SJSA1 (cell line): ENCODE measurements at regions not wholly inside any gene's neighbourhood (a gene's known extent, or its start where the extent isn't known, plus 50 kb on each side); places are given as distances from the start of the nearest gene placed in this dataset.

ENCODE experiments used
- DNase-seq, 2 experiments: peaks; one replicate each; pipeline ENCODE4 v3.0.0-alpha.2; 2015 to 2020; ENCODE audit warnings: low spot score in 2 of 2, low read depth in 1 of 2
- H3K27ac ChIP-seq: fragments of 250-450 bp; sonication (Bioruptor Pico); 2 replicates; pipeline ENCODE4 v1.5.1; 2020; ENCODE audit warnings: mild to moderate bottlenecking, moderate library complexity
- H3K27me3 ChIP-seq: fragments of 250-450 bp; sonication (Bioruptor Pico); replicated peaks from 2 replicates; pipeline ENCODE4 v1.5.1; 2020; ENCODE audit warnings: mild to moderate bottlenecking, moderate library complexity
- H3K36me3 ChIP-seq: fragments of 250-450 bp; sonication (Bioruptor Pico); 2 replicates; pipeline ENCODE4 v1.5.1; 2020; ENCODE audit warnings: mild to moderate bottlenecking
- H3K4me1 ChIP-seq: fragments of 250-450 bp; sonication (Bioruptor Pico); replicated peaks from 2 replicates; pipeline ENCODE4 v1.6.1; 2021; ENCODE audit warnings: mild to moderate bottlenecking
- H3K4me3 ChIP-seq: fragments of 250-450 bp; sonication (Bioruptor Pico); 2 replicates; pipeline ENCODE4 v1.5.1; 2020; ENCODE audit warnings: mild to moderate bottlenecking
- H3K9me3 ChIP-seq: fragments of 250-450 bp; sonication (Bioruptor Pico); replicated peaks from 2 replicates; pipeline ENCODE4 v1.5.1; 2020; ENCODE audit warnings: mild to moderate bottlenecking

DNA sequence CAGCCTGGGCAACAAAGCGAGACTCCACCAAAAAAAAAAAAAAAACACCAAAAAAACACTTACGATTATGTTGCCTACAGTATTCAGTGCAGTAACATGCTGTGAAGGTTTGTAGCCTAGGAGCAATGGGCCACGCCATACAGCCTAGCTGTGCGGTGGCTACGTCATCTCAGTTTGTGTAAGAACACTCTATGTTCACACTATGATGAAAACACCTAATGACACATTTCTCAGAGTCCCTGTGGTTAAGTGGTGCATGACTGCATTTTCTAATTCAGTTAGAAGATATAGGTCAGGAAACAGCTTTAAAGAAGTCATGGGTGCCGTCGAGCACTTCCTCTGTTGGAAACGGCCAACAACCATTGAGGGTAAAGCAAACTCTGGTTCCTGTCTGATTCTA, 75.7 kb upstream of the ANO1 start:
- peaks cover 52% of the 10 kb centered on the region for H3K4me1 ChIP-seq
- no peaks in the 10 kb centered on the region for H3K9me3 ChIP-seq
- no peak overlapping the region for H3K4me3 ChIP-seq
- no peak for DNase-seq
- H3K27ac ChIP-seq = no peak overlapping the region
- no peaks in the 10 kb centered on the region for H3K36me3 ChIP-seq
- H3K27me3 ChIP-seq = no peaks in the 10 kb centered on the region

DNA sequence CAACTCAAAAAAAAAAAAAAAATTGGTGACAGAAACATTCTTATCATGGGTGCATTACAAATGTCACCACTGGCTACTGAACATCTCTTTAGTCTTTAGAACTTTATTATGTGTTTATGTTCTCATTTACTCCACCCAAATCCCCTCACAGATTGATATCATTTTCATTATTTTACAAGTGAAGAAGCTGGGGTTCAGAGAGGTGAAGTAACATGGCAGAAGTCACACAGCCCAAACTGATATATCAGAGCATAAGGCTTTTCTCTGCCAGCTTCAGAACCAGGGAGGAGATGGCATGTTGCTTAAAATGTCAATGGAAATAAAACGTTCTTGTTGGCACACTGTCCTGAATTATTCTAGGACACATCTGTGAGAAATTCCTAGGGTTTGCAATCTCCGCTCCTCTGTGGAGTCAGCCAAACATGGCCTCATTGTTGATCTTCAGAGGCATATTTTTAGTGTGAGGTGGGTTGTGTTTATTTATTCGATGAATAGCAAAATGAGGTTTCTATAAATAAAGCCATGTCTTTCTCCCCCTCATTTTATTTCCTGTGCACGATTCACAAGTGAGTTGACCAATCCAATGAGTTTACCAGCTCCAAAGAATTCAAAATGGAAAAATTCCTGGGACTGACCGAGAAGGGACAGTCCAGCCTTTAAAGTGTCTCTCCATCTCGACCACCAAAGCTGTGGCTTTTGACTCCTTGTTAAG, 72.9 kb upstream of the ANO1 start:
- Histone ChIP-seq H3K9me3 (no peaks in the 10 kb centered on the region), H3K27ac (peak overlapping the region; percentile 83), H3K4me3 (no peak overlapping the region), H3K27me3 (no peaks in the 10 kb centered on the region), H3K36me3 (no peaks in the 10 kb centered on the region), H3K4me1 (peaks cover 53% of the 10 kb centered on the region)
- peak; percentile 95 to 100 for DNase-seq

DNA sequence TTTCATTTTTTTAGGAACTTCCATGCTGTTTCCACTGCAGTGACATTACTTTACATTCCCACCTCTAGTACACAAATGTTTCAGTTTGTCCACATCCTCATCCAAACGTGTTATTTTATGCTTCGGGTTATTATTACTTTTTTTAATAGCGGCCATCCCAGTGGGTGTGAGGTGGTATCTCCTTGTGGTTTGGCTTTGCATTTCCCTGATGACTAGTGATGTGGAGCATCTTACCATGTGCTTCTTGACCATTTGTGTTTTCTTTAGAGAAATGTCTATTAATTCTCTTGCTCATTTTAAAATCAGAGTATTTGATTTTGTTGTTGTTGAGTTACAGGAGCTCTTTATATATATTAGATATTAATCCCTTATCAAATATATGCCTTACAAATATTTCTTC, 70.3 kb upstream of the ANO1 start:
- peaks cover 51% of the 10 kb centered on the region for H3K4me1 ChIP-seq

DNA sequence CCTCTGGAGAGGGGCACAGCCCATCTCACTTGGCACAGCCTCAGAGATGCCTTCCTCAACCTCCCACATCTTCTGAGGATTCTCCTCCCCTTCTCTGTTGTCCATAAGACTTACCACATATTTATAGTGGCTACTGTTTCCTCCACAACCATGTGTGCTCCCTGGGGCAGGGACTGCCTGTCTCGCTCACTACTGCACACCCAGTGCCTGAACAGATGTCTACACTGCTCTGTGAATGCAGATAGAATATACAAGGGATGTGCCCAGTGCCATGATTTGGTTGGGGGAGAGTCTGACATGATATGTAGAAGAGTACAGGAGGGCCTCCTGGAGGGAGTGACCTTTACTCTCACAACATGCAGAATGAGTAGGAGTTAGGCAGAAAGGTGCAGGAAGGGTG, 67.3 kb upstream of the ANO1 start:
- Histone ChIP-seq H3K27ac (no peak overlapping the region), H3K4me3 (no peak overlapping the region), H3K9me3 (no peaks in the 10 kb centered on the region; the same call in 1 of the 2 replicates), H3K4me1 (peaks cover 25% of the 10 kb centered on the region), H3K27me3 (no peaks in the 10 kb centered on the region), H3K36me3 (no peaks in the 10 kb centered on the region)
- DNase-seq = no peak

More for the DNA sequence above, 70.3 kb upstream of the ANO1 start:
- no peak overlapping the region for H3K4me3 ChIP-seq
- no peaks in the 10 kb centered on the region; the same call in 1 of the 2 replicates for H3K9me3 ChIP-seq
- no peak for DNase-seq
- H3K36me3 ChIP-seq = no peaks in the 10 kb centered on the region
- no peaks in the 10 kb centered on the region for H3K27me3 ChIP-seq
- peak overlapping the region; percentile 2; the same call in 1 of the 2 replicates for H3K27ac ChIP-seq

DNA sequence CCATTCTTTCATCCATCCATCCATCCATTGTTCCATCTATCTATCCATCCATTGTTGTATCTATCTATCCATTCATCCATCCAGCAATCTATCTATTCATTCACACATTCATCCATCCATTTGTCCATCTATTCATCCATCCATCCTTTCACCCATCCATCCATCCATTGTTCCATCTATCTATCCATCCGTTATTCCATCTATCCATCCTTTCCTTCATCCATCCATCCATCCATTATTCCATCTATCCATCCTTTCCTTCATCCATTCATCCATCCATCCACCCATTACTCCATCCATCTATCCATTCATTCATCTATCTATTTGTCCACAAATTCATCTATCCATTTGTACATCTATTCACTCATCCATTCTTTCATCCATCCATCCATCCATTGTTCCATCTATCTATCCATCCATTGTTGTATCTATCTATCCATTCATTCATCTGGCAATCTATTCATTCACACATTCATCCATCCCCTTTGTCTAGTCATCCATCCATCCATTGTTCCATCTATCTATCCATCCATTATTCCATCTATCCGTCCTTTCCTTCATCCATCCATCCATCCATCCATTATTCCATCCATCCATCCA, 65.9 kb upstream of the ANO1 start:
- no peak overlapping the region for H3K4me3 ChIP-seq
- H3K27me3 ChIP-seq = no peaks in the 10 kb centered on the region
- H3K27ac ChIP-seq = no peak overlapping the region
- no peak for DNase-seq
- H3K4me1 ChIP-seq = peaks cover 25% of the 10 kb centered on the region
- no peaks in the 10 kb centered on the region; the same call in 1 of the 2 replicates for H3K9me3 ChIP-seq
- H3K36me3 ChIP-seq = no peaks in the 10 kb centered on the region

DNA sequence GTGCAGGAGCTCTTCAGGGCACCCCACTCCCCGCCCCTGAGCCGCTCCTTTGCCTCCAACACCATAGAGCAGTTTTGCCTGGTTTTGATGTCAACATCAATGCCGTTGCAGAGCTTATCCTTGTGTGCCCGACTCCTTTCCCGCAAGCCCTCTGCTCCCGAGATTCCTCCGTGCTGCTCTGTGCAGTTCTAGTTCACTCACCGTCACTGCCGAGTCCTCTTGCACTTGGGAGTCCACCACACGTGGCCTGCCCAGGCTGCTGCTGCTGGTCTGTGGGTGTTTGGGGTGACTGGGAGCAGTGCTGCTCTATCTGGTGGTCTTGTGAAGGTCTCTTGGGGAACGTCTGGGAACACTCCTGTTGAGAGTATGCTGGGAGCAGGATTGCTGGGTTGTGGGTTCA, 63.8 kb upstream of the ANO1 start:
- no peaks in the 10 kb centered on the region; the same call in 1 of the 2 replicates for H3K9me3 ChIP-seq
- H3K4me1 ChIP-seq = peaks cover 21% of the 10 kb centered on the region
- H3K27me3 ChIP-seq = no peaks in the 10 kb centered on the region
- no peak overlapping the region for H3K4me3 ChIP-seq
- H3K36me3 ChIP-seq = no peaks in the 10 kb centered on the region
- no peak overlapping the region for H3K27ac ChIP-seq
- DNase-seq = peak in 1 of 2 experiments; percentile 59

DNA sequence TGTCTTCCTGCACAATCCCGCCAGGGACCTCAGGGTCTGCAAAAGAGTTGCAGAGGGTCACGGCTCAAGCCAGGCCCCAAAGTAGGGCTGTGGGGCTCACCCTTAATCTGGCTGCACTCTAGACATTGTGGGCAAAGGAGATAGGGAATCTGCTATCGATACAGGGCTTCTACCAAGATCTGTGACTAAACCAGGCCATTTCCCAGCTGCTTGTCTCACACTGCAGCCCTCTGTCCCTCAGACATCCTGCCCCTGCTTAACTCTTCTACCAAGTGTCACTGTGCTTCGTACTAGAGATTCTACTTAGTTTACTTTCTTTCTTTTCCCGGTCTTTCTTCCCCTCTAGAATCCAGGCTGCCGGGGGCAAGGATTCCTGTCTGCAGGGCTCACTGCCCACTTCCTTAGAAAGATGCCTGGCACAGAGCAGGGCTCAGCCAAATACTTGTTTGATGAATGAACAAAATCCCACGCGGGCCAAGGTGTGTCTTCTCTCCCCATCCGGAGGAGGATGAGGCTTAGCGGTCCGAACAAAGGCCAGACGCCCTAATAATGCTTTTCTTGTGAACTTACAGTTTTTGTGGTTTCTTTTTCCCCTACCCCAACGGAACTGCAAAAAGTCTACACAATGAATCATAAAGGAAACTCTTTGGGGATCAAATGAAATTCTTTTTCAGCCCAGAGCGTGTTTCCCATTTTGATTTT, 61.3 kb upstream of the ANO1 start:
- Histone ChIP-seq H3K4me1 (peaks cover 36% of the 10 kb centered on the region), H3K36me3 (no peaks in the 10 kb centered on the region), H3K9me3 (no peaks in the 10 kb centered on the region; the same call in 1 of the 2 replicates), H3K4me3 (no peak overlapping the region), H3K27me3 (no peaks in the 10 kb centered on the region), H3K27ac (peak overlapping the region; percentile 74)
- DNase-seq = peak; percentile 96

DNA sequence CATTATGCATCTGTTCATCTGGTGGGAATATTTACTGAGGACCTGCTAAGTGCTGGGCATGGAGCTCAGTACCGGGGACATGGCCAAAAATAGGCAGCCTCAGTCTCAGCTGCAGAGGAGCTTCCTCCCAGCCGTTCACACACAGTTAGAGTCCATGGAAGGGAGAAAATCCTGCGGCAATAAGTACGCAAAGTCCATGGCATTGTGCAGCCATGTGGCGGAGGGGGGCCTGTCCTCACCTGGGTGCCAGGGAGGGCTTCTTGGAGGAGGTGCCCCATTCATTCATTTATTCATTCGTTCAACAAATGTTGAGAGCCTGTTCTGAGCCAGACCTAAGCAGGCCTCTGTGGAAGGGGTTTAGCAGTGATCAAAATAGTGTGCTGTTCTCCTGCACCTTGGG, 59.3 kb upstream of the ANO1 start:
- Histone ChIP-seq H3K9me3 (no peaks in the 10 kb centered on the region), H3K4me1 (peaks cover 36% of the 10 kb centered on the region), H3K27me3 (no peaks in the 10 kb centered on the region), H3K36me3 (no peaks in the 10 kb centered on the region), H3K4me3 (no peak overlapping the region), H3K27ac (no peak overlapping the region)
- no peak for DNase-seq

DNA sequence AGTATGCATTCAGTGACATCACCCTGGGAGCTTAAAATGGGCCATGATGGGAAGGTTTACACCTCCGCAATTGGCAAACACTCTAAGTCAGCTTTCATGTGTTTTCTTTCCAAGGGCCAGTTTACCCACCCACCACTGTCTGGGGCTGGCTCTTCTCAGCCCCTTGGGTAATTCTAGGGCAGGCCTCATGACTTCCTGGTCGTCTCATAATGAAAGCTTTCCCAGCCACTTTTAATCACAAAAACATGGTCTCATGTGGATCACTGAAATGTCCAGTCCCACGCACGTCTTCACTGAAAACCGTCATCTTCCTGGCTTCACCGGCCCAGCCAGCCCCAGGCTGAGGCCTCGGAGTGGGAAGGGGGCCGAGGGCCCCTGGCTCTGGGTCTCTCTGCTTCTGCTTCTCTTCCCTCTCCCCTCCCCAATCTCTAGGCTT, 58.5 kb upstream of the ANO1 start:
- H3K27ac ChIP-seq = no peak overlapping the region
- H3K9me3 ChIP-seq = no peaks in the 10 kb centered on the region; the same call in 1 of the 2 replicates
- peaks cover 36% of the 10 kb centered on the region for H3K4me1 ChIP-seq
- H3K4me3 ChIP-seq = no peak overlapping the region
- no peaks in the 10 kb centered on the region for H3K27me3 ChIP-seq
- DNase-seq = no peak
- no peaks in the 10 kb centered on the region for H3K36me3 ChIP-seq

DNA sequence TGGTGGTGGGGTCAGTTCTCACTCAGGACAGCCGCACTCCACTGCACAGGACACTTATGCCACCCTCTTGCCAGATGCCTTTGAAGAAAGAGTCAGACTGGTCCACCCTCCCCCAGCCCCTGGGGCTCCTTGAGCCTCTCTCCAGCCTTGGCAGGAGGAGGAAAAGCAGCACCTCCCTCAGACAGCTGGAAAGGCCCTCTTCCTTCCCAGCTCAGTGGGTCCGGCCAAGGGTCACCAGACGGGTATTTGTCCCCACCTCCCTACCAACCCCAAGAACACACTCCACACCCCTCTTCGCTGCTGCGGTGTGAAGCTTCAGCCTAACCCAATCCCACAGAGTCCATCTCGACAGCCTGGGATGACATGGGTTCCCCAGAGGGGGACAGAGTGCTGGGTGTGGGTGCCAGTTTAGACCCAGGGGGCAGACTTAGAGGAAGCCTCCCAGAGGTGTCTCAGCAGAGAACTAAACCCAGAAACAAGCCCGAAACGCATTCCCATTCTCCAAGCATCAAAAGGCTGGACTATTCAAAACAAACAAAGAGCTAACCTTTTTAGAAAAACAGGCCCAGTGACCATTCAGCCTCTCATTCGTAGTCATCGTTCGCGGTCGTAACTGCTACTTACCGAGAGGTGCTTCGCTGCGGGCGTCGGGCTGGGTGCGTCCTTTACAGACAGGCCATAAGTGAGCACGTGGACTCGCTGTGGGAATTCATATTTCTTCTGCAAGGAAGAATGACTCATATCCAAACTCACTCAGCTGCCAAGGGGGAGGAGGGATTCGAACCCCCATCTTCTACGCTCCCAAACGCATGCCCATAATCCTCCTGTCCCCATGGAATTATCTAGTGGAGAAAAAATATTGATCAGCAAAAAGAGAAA, 57.5 kb upstream of the ANO1 start:
- peak overlapping the region; percentile 12; the same call in 1 of the 2 replicates for H3K27ac ChIP-seq
- H3K4me1 ChIP-seq = peaks cover 39% of the 10 kb centered on the region
- H3K27me3 ChIP-seq = no peaks in the 10 kb centered on the region
- DNase-seq = peak; percentile 66 to 79
- no peak overlapping the region for H3K4me3 ChIP-seq
- peaks cover 5% of the 10 kb centered on the region; the same call in 1 of the 2 replicates for H3K9me3 ChIP-seq
- H3K36me3 ChIP-seq = no peaks in the 10 kb centered on the region

DNA sequence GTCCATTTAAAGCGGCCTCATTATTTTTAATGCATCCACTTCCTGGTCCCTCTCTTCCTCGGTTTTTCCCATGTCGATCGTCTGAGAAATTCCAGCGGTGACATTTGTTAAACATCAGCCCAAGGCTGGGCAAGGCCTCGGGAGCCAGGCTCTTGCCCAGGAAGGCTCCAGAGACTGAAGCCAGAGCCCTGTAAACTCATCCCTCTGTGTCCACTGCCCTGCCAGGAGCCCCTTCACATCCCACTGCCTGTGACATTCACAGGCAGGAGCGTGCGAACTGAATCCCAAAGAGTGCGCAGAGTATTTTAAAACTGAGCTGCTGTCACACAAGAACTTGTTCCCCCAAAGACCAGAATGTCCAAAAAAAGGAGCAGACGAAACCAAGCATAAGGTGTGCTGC, 56.5 kb upstream of the ANO1 start:
- Histone ChIP-seq H3K4me1 (peaks cover 32% of the 10 kb centered on the region), H3K36me3 (no peaks in the 10 kb centered on the region)
- DNase-seq = no peak

DNA sequence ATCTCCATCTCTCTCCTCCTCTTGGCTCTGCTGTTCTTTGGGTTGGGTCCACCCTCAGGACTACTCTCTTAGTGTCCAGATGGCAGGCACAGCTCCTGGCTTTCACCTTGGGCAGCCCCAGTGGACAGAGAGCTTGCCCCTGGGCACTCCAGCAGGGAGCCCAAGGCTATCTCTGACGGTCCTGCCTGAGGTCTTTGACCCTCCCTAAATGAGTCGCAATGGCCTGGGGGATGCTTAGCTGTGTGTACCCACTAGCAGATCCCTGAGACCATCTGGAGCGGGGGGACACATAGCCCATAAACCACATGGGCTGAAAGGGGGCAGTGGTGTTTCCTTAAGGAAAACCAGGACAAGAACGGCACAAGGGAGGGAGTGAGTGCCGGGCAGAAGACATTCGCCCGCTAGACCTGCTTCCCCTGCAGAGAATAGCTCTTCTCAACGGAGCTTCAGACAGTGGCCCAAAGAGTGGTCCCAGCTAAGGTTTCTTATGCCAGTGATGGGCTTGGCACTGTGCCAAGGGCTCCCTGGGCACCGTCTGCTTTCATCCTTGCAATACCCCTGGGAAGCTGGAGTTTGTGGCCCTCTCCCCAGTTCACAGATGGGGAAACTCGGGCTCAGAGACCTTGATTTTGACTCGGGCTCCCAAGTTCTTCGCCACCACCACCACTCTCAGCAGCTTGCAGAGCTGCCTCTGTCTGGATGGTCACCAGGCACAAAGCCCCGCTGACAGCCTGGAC, 53.9 kb upstream of the ANO1 start:
- Histone ChIP-seq H3K9me3 (peaks cover 5% of the 10 kb centered on the region; the same call in 1 of the 2 replicates), H3K4me1 (peaks cover 18% of the 10 kb centered on the region), H3K27ac (no peak overlapping the region), H3K4me3 (no peak overlapping the region), H3K27me3 (no peaks in the 10 kb centered on the region), H3K36me3 (no peaks in the 10 kb centered on the region)
- DNase-seq = peak in 1 of 2 experiments; percentile 56

More for the DNA sequence above, 56.5 kb upstream of the ANO1 start:
- H3K9me3 ChIP-seq = peaks cover 5% of the 10 kb centered on the region; the same call in 1 of the 2 replicates
- no peak overlapping the region for H3K27ac ChIP-seq
- H3K4me3 ChIP-seq = no peak overlapping the region
- no peaks in the 10 kb centered on the region for H3K27me3 ChIP-seq

DNA sequence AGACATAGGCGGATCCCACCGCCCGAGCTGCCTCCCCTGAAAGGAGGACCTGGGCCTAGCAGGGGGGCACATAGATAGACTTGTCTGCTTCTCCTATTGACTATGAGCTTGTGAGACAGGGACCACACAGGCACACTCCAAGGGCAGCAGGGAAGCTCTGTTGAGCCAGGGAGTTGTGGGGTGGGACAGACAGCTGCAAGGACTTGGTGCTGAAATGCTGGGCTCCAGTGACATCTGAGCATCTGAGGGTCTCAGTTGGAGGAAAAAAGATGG, 53.4 kb upstream of the ANO1 start:
- Histone ChIP-seq H3K27me3 (no peaks in the 10 kb centered on the region), H3K36me3 (no peaks in the 10 kb centered on the region), H3K4me1 (peaks cover 16% of the 10 kb centered on the region), H3K27ac (no peak overlapping the region), H3K4me3 (no peak overlapping the region), H3K9me3 (peaks cover 5% of the 10 kb centered on the region; the same call in 1 of the 2 replicates)
- DNase-seq = no peak
